Liver (tissue), 3 donors: ENCODE measurements at regions not wholly inside any gene's neighbourhood (a gene's known extent, or its start where the extent isn't known, plus 50 kb on each side); places are given as distances from the start of the nearest gene placed in this dataset.

Experiments
- JUND ChIP-seq, 2 donors: IDR thresholded peaks; 2 replicates each; pipeline ENCODE4 v1.6.1; 2016; ENCODE audit warnings: antibody characterized with exemption in 2 of 2
- RAD21 ChIP-seq, 2 donors: IDR thresholded peaks; 2 replicates each; pipeline ENCODE4 v1.6.1; 2016; ENCODE audit warnings: antibody characterized with exemption in 2 of 2, mild to moderate bottlenecking in 2 of 2
- RXRA ChIP-seq, 2 donors: IDR thresholded peaks; 2 replicates each; pipeline ENCODE4 v1.6.1; 2017 to 2018; ENCODE audit warnings: antibody characterized with exemption in 2 of 2, mild to moderate bottlenecking in 1 of 2
- YY1 ChIP-seq: IDR thresholded peaks from 2 replicates; pipeline ENCODE4 v1.6.1; 2016; ENCODE audit warnings: antibody characterized with exemption, mild to moderate bottlenecking
- TF ChIP-seq, protein P1 (sequence below): fragments of 150-350 bp; IDR thresholded peaks from 2 replicates; pipeline ENCODE4 v1.5.1; 2017; ENCODE audit warnings: improper control_type of control experiment, low read depth, low read length; ENCODE audit not compliant: missing input control
- TF ChIP-seq, protein P2 (sequence below): IDR thresholded peaks from 2 replicates; pipeline ENCODE4 v1.6.1; 2016; ENCODE audit warnings: antibody characterized with exemption
- TF ChIP-seq, protein P3 (sequence below): IDR thresholded peaks from 2 replicates; pipeline ENCODE4 v1.6.1; 2016; ENCODE audit warnings: antibody characterized with exemption, mild to moderate bottlenecking
- donor health status: healthy.
- donor health status: healthy.

DNA sequence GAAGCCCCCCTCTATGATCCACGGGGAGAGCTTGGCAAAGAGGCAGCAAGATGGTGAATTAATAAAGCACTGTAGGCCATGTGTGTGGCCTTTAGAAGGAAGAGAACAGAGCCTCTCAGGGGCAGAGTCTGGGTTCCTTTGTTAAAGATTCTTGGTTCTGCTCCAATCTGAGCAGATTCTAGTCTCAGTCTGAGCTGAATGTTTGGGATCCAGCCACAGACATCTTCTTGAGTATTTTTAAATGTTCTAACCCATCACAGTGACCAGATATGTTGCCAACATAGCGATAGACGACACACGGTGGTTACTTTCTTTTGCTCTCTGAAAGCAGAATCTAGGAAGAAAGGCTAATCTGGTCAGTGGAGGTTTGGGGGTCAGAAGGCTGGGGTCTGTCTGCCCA, 147.5 kb upstream of the GPR12 start:
- TF ChIP-seq, protein P1, sequence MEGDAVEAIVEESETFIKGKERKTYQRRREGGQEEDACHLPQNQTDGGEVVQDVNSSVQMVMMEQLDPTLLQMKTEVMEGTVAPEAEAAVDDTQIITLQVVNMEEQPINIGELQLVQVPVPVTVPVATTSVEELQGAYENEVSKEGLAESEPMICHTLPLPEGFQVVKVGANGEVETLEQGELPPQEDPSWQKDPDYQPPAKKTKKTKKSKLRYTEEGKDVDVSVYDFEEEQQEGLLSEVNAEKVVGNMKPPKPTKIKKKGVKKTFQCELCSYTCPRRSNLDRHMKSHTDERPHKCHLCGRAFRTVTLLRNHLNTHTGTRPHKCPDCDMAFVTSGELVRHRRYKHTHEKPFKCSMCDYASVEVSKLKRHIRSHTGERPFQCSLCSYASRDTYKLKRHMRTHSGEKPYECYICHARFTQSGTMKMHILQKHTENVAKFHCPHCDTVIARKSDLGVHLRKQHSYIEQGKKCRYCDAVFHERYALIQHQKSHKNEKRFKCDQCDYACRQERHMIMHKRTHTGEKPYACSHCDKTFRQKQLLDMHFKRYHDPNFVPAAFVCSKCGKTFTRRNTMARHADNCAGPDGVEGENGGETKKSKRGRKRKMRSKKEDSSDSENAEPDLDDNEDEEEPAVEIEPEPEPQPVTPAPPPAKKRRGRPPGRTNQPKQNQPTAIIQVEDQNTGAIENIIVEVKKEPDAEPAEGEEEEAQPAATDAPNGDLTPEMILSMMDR: no peak
- TF ChIP-seq JUND (IDR thresholded peaks at IDR 0.05): no peak
- TF ChIP-seq YY1: no peak
- TF ChIP-seq, protein P2, sequence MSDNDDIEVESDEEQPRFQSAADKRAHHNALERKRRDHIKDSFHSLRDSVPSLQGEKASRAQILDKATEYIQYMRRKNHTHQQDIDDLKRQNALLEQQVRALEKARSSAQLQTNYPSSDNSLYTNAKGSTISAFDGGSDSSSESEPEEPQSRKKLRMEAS: no peak
- TF ChIP-seq RAD21 (IDR thresholded peaks at IDR 0.05): no peak
- no peak for TF ChIP-seq RXRA (IDR thresholded peaks at IDR 0.05)
- TF ChIP-seq, protein P3, sequence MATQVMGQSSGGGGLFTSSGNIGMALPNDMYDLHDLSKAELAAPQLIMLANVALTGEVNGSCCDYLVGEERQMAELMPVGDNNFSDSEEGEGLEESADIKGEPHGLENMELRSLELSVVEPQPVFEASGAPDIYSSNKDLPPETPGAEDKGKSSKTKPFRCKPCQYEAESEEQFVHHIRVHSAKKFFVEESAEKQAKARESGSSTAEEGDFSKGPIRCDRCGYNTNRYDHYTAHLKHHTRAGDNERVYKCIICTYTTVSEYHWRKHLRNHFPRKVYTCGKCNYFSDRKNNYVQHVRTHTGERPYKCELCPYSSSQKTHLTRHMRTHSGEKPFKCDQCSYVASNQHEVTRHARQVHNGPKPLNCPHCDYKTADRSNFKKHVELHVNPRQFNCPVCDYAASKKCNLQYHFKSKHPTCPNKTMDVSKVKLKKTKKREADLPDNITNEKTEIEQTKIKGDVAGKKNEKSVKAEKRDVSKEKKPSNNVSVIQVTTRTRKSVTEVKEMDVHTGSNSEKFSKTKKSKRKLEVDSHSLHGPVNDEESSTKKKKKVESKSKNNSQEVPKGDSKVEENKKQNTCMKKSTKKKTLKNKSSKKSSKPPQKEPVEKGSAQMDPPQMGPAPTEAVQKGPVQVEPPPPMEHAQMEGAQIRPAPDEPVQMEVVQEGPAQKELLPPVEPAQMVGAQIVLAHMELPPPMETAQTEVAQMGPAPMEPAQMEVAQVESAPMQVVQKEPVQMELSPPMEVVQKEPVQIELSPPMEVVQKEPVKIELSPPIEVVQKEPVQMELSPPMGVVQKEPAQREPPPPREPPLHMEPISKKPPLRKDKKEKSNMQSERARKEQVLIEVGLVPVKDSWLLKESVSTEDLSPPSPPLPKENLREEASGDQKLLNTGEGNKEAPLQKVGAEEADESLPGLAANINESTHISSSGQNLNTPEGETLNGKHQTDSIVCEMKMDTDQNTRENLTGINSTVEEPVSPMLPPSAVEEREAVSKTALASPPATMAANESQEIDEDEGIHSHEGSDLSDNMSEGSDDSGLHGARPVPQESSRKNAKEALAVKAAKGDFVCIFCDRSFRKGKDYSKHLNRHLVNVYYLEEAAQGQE: no peak
